Right lobe of liver (tissue), 6 donors: ENCODE measurements at regions not wholly inside any gene's neighbourhood (a gene's known extent, or its start where the extent isn't known, plus 50 kb on each side); places are given as distances from the start of the nearest gene placed in this dataset.

Source experiments
- ATAC-seq, 4 donors: fragments of 200-7000 bp; cut with Tn5 transposase; one replicate each; pipeline ENCODE4 v1.9.1; 2020; ENCODE audit warnings: mild to moderate bottlenecking in 4 of 4, moderate library complexity in 4 of 4
- DNase-seq, 3 donors: peaks; one replicate each; pipeline ENCODE4 v3.0.0-alpha.2; 2020
- H3K27ac ChIP-seq, 3 donors: fragments of 200-600 bp; one replicate each; pipeline ENCODE4 v1.8.0; 2022
- H3K27me3 ChIP-seq, 2 donors: fragments of 200-600 bp; one replicate each; pipeline ENCODE4 v1.8.0; 2022
- H3K36me3 ChIP-seq, 4 donors: fragments of 200-600 bp; sonication (generic) in 1 of 4; one replicate each; pipeline versions ENCODE4 v1.5.1 to v1.8.0; 2017 to 2022; ENCODE audit warnings: control low read depth in 1 of 4
- H3K4me1 ChIP-seq, 4 donors: fragments of 200-600 bp; sonication (generic) in 1 of 4; one replicate each; pipeline versions ENCODE4 v1.5.1 to v1.8.0; 2017 to 2022; ENCODE audit warnings: control low read depth in 1 of 4
- H3K4me3 ChIP-seq, 3 donors: fragments of 200-600 bp; one replicate each; pipeline ENCODE4 v1.8.0; 2022
- H3K9me3 ChIP-seq, 4 donors: fragments of 200-600 bp; sonication (generic) in 1 of 4; one replicate each; pipeline versions ENCODE4 v1.5.1 to v1.8.0; 2017 to 2022; ENCODE audit warnings: control low read depth in 1 of 4
- POLR2A ChIP-seq: fragments of 450-650 bp; IDR thresholded peaks from one replicate; pipeline ENCODE4 v1.6.1; 2017; ENCODE audit warnings: antibody characterized with exemption, mild to moderate bottlenecking
- WGBS: methylation state at CpG from one replicate; pipeline ENCODE4 v1.1.6; 2018; ENCODE audit warnings: low coverage, low lambda C conversion rate; ENCODE audit not compliant: insufficient coverage; ENCODE audit errors: missing lambda C conversion rate; 5-methylcytosine and 5-hydroxymethylcytosine counted together
- intact Hi-C, 2 donors: fragments of 100-400 bp; cut with DNase I; formaldehyde crosslinking; loops; one replicate each; pipeline versions ENCODE4 v1.11.2 to v1.14.1; 2022
- TF ChIP-seq, protein P1 (sequence below), 4 donors: fragments of 200-600 bp in 3 of 4; fragments of 450-650 bp in 1 of 4; IDR thresholded peaks; one replicate each; pipeline versions ENCODE4 v1.5.1 to v1.8.0; 2016 to 2022; ENCODE audit warnings: antibody characterized with exemption in 4 of 4, mild to moderate bottlenecking in 2 of 4
- donor health status: DM: no; HTN: yes; CAD: no.
- donor health status: DM: no; HTN: no; CAD: no.
- donor health status: DM: no; HTN: no; CAD: no.
- donor health status: DM: no; HTN: yes; CAD: no.
- donor health status: DM: no; HTN: yes; CAD: no.

- 27% methylated on average over 2 of the region's 2 CpGs for WGBS
- Histone ChIP-seq H3K27ac (no peak overlapping the region), H3K9me3 (no peaks in the 10 kb centered on the region), H3K4me1 (no peaks in the 10 kb centered on the region), H3K36me3 (no peaks in the 10 kb centered on the region), H3K4me3 (no peak overlapping the region), H3K27me3 (no peaks in the 10 kb centered on the region)
- intact Hi-C loops: no loop called here
- DNase-seq (no peak), ATAC-seq (no peak)
- no peak for TF ChIP-seq POLR2A
- TF ChIP-seq, protein P1, sequence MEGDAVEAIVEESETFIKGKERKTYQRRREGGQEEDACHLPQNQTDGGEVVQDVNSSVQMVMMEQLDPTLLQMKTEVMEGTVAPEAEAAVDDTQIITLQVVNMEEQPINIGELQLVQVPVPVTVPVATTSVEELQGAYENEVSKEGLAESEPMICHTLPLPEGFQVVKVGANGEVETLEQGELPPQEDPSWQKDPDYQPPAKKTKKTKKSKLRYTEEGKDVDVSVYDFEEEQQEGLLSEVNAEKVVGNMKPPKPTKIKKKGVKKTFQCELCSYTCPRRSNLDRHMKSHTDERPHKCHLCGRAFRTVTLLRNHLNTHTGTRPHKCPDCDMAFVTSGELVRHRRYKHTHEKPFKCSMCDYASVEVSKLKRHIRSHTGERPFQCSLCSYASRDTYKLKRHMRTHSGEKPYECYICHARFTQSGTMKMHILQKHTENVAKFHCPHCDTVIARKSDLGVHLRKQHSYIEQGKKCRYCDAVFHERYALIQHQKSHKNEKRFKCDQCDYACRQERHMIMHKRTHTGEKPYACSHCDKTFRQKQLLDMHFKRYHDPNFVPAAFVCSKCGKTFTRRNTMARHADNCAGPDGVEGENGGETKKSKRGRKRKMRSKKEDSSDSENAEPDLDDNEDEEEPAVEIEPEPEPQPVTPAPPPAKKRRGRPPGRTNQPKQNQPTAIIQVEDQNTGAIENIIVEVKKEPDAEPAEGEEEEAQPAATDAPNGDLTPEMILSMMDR (IDR thresholded peaks at IDR 0.05): no peak
These were observed 833.2 kb upstream of the RBFOX1 start for GRCh38 chr16:6499413-6499812.

DNA sequence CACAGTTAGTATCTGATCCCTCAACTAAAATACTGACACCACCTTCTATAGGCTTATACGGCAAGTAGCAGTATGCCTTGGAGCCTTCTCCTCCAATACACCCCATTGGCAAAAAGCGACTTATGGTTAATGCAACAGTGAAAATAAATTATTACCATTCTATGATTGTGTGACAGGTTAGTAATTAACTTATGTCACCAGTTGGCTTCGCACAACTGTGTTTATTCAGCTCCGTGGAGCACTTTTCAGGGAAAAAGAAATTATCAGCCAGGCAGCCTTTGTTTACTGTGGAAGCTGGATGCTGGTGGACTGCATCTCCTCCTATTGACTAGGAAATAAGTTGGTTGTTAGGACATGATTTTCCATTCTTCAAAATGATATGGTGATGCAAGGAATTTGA is 833.8 kb upstream of the RBFOX1 start:
- Histone ChIP-seq H3K4me1 (no peaks in the 10 kb centered on the region), H3K27ac (no peak overlapping the region), H3K27me3 (no peaks in the 10 kb centered on the region), H3K4me3 (no peak overlapping the region), H3K36me3 (no peaks in the 10 kb centered on the region), H3K9me3 (no peaks in the 10 kb centered on the region)
- intact Hi-C loops: no loop called here
- no peak for ATAC-seq
- TF ChIP-seq POLR2A: no peak
- TF ChIP-seq, protein P1 (IDR thresholded peaks at IDR 0.05): no peak
- DNase-seq: no peak
- WGBS: 54% methylated on average over 4 of the region's 4 CpGs

GRCh38 chr16:6496996-6497395 is 835.6 kb upstream of the RBFOX1 start:
- intact Hi-C loops: no loop called here
- no peaks in the 10 kb centered on the region for H3K27me3 ChIP-seq
- H3K4me1 ChIP-seq: no peaks in the 10 kb centered on the region
- H3K9me3 ChIP-seq: no peaks in the 10 kb centered on the region
- DNase-seq: no peak
- no peak overlapping the region for H3K27ac ChIP-seq
- 14% methylated on average over 2 of the region's 2 CpGs for WGBS
- TF ChIP-seq POLR2A: no peak
- TF ChIP-seq, protein P1 (IDR thresholded peaks at IDR 0.05): no peak
- no peak overlapping the region for H3K4me3 ChIP-seq
- no peaks in the 10 kb centered on the region for H3K36me3 ChIP-seq
- ATAC-seq: no peak

DNA sequence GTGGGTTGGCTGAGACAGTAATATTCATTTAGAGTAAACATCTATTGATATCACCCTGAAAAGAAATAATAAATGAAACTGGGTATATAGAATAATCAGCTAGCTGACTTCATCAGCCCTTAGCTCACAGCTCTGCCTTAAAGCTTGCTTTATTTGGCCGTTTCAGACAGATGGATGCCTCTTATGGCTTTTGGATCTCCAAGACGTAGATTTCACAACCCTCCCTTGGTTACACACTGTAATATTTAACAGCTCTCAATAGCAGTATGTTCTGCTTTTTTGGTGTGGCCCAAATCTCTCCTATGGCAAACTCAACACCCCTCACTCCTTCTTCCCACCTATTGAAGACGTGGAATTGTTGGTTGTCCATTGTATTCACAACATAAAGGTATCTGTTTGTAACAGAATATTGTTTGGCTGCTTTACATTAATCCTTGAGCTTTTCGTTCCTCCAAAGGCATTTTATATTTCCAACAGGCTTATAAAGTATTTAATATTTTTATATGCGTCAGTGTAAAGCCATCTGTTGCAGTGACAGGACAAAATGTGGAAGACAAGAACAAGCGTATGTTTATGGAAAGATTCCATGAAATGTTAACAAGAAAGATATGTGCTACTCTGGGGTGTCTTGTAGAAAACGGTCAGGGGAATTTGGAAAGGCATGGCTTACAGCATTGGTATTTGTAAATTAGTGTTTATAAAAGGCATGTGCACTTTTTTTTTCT is 837.0 kb upstream of the RBFOX1 start:
- intact Hi-C loops: no loop called here
- TF ChIP-seq, protein P1 (IDR thresholded peaks at IDR 0.05): no peak
- no peak for TF ChIP-seq POLR2A
- 32% methylated on average over 7 of the region's 7 CpGs for WGBS

More for the DNA sequence above, 837.0 kb upstream of the RBFOX1 start:
- DNase-seq: no peak
- no peaks in the 10 kb centered on the region for H3K9me3 ChIP-seq
- H3K27me3 ChIP-seq: no peaks in the 10 kb centered on the region
- ATAC-seq: no peak
- no peaks in the 10 kb centered on the region for H3K4me1 ChIP-seq
- no peaks in the 10 kb centered on the region for H3K36me3 ChIP-seq
- no peak overlapping the region for H3K27ac ChIP-seq
- H3K4me3 ChIP-seq: no peak overlapping the region
